Loucy (cell line): ENCODE measurements at regions not wholly inside any gene's neighbourhood (a gene's known extent, or its start where the extent isn't known, plus 50 kb on each side); places are given as distances from the start of the nearest gene placed in this dataset.

Source experiments
- EZH2phosphoT487 ChIP-seq: fragments of 200-600 bp; IDR thresholded peaks from 2 replicates; pipeline ENCODE4 v1.6.1; 2018; ENCODE audit warnings: antibody characterized with exemption, mild to moderate bottlenecking, moderate library complexity, borderline replicate concordance
- TF ChIP-seq, protein P1 (sequence below): fragments of 200-600 bp; sonication (generic); conservative IDR thresholded peaks from 2 replicates; pipeline ENCODE4 v1.5.1; 2014; ENCODE audit warnings: mild to moderate bottlenecking, antibody characterized with exemption, low read length

DNA sequence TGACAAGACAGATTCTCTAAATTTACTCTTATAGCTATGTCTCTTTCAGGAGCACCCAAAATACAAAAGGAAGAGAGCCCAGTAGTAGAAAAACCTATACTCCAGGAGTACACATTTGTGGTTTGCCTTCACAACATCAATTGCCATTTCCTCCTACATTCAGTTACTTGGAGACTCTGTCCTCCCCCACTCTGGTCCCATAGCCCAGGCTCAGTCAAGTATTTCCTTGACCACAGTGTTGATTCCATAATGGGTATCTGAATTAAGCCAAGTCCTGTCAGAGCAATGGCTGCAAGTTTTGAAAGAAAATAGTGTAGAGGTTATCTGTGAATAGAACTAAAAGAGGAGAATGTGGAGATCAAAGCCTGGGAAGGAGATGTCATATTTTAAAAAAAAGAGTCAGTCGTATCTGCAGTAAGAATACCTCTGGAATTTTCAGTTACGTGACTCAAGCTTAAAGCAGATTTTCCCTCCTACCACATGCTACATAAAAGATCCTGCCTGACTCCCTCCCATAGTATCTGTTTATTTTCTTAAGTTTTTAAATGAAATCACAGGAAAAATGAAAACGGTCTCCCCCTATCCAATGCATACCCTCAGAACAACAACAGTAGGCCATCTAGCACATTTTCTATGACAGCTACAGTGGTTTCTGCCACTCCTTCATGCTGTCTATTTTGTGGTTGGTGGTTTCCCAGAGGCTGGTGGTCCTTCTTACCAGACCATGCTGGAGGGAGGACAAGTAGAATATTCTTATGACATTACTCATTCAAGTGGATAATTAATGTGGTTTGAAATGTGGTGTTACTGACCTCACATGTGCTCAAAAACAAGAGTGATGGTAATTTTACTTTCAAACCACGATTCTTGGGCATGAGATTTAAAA lies 249.7 kb upstream of the TMEM161B start:
- TF ChIP-seq, protein P1, sequence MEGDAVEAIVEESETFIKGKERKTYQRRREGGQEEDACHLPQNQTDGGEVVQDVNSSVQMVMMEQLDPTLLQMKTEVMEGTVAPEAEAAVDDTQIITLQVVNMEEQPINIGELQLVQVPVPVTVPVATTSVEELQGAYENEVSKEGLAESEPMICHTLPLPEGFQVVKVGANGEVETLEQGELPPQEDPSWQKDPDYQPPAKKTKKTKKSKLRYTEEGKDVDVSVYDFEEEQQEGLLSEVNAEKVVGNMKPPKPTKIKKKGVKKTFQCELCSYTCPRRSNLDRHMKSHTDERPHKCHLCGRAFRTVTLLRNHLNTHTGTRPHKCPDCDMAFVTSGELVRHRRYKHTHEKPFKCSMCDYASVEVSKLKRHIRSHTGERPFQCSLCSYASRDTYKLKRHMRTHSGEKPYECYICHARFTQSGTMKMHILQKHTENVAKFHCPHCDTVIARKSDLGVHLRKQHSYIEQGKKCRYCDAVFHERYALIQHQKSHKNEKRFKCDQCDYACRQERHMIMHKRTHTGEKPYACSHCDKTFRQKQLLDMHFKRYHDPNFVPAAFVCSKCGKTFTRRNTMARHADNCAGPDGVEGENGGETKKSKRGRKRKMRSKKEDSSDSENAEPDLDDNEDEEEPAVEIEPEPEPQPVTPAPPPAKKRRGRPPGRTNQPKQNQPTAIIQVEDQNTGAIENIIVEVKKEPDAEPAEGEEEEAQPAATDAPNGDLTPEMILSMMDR = no peak
- TF ChIP-seq EZH2phosphoT487 = peak; percentile 39; the same call in 1 of the 2 replicates
